ENCODE measurements at regions not wholly inside any gene's neighbourhood (a gene's known extent, or its start where the extent isn't known, plus 50 kb on each side); places are given as distances from the start of the nearest gene placed in this dataset.

DNA sequence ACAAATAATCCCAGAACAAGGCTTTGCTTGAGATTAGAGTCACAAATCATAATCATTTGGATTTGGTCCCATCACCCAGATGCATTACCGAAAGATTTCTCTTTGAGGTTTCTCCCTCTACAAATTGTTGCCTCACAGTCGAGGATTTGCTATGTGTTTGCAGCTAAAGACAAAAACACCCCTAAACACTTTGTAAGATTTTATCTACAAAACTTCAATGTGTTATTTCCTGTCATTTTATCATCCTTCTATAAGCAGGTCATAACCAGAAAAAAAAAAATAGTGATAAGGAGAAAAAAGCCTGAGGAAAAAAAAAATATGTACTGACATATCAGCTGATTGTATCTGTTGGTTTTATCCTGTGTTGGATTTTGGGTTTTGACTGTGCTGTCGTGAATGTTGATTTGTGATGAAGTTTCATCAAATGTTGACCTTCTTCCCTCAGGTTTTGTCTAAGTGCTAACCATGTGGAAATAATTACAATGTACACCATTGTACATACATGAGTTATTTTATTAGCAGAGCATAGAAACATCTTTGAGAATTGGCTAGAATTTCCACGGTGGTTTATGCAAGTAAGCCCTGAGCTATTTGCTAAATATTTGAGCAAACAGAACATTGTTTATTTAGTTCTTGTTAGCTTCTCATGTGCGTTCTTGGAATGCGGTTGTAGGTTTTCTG, 274.4 kb downstream of the NEBL start:
- no peaks in the 10 kb centered on the region for H3K36me3 Mint-ChIP-seq (ENCODE audit: low read depth, unreplicated experiment)
- H3K27me3 Mint-ChIP-seq (ENCODE audit: unreplicated experiment) = no peaks in the 10 kb centered on the region
- TF ChIP-seq, protein P1, sequence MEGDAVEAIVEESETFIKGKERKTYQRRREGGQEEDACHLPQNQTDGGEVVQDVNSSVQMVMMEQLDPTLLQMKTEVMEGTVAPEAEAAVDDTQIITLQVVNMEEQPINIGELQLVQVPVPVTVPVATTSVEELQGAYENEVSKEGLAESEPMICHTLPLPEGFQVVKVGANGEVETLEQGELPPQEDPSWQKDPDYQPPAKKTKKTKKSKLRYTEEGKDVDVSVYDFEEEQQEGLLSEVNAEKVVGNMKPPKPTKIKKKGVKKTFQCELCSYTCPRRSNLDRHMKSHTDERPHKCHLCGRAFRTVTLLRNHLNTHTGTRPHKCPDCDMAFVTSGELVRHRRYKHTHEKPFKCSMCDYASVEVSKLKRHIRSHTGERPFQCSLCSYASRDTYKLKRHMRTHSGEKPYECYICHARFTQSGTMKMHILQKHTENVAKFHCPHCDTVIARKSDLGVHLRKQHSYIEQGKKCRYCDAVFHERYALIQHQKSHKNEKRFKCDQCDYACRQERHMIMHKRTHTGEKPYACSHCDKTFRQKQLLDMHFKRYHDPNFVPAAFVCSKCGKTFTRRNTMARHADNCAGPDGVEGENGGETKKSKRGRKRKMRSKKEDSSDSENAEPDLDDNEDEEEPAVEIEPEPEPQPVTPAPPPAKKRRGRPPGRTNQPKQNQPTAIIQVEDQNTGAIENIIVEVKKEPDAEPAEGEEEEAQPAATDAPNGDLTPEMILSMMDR (IDR thresholded peaks at IDR 0.05; ENCODE audit: unreplicated experiment) = no peak
- DNase-seq (ENCODE audit: low spot score) = no peak
- no peak overlapping the region for H3K27ac Mint-ChIP-seq (ENCODE audit: unreplicated experiment)
- no peak overlapping the region for H3K4me3 Mint-ChIP-seq (ENCODE audit: unreplicated experiment)
- no peaks in the 10 kb centered on the region for H3K9me3 Mint-ChIP-seq (ENCODE audit: unreplicated experiment)
- H3K4me1 Mint-ChIP-seq (ENCODE audit: unreplicated experiment) = peaks cover 4% of the 10 kb centered on the region

DNA sequence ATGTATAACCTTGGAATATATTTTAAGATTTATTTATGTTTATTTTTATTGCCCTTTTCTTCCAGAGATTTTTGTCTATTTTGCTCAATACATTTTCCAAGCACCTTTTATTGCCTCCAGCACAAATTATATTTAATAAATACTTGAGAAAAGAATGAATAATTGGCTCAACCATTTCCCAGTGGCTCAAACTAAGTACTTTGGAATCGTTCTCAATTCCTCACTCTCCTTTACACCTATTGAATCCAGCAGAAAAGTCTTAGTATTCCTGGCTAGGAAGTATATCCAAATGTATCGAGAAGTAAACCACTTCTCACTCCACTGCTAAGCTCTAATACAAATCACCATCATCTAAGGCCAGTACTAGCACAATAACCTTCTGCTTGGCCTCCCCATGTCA, 276.1 kb downstream of the NEBL start:
- H3K4me1 Mint-ChIP-seq (ENCODE audit: unreplicated experiment) = peaks cover 16% of the 10 kb centered on the region
- H3K27me3 Mint-ChIP-seq (ENCODE audit: unreplicated experiment) = no peaks in the 10 kb centered on the region
- TF ChIP-seq, protein P1 (IDR thresholded peaks at IDR 0.05; ENCODE audit: unreplicated experiment) = no peak
- no peaks in the 10 kb centered on the region for H3K9me3 Mint-ChIP-seq (ENCODE audit: unreplicated experiment)
- no peaks in the 10 kb centered on the region for H3K36me3 Mint-ChIP-seq (ENCODE audit: low read depth, unreplicated experiment)
- H3K4me3 Mint-ChIP-seq (ENCODE audit: unreplicated experiment) = no peak overlapping the region
- H3K27ac Mint-ChIP-seq (ENCODE audit: unreplicated experiment) = no peak overlapping the region
- DNase-seq (ENCODE audit: low spot score) = no peak

DNA sequence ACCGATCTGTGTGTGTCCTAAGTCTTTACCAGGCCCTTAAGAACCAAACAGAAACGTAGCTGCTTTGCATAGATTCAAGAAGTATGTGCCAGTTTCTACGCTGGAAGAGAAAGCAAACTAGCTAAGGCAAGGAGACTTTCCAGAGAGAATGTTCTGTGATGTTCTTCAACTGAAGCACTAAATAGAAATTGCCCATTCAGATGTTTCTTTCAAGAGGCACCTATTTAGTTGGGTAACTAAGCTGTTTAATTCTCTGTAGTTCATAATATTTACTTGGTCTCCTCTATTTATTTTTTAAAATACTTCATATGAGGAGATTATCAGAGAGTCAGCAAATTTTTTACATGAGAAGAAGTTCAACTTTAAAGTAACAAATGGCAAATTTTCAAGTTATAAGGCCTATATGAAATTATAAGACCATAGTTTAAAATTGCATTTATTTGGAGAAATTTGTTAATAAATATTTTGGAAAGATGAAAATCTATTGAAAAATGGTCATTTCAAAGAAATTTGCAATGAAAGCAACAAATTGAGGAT, 279.0 kb downstream of the NEBL start:
- no peaks in the 10 kb centered on the region for H3K27me3 Mint-ChIP-seq (ENCODE audit: unreplicated experiment)
- H3K4me3 Mint-ChIP-seq (ENCODE audit: unreplicated experiment) = no peak overlapping the region
- TF ChIP-seq, protein P1 (IDR thresholded peaks at IDR 0.05; ENCODE audit: unreplicated experiment) = no peak
- H3K4me1 Mint-ChIP-seq (ENCODE audit: unreplicated experiment) = peaks cover 16% of the 10 kb centered on the region
- no peaks in the 10 kb centered on the region for H3K9me3 Mint-ChIP-seq (ENCODE audit: unreplicated experiment)
- H3K36me3 Mint-ChIP-seq (ENCODE audit: low read depth, unreplicated experiment) = no peaks in the 10 kb centered on the region
- no peak for DNase-seq (ENCODE audit: low spot score)
- no peak overlapping the region for H3K27ac Mint-ChIP-seq (ENCODE audit: unreplicated experiment)

DNA sequence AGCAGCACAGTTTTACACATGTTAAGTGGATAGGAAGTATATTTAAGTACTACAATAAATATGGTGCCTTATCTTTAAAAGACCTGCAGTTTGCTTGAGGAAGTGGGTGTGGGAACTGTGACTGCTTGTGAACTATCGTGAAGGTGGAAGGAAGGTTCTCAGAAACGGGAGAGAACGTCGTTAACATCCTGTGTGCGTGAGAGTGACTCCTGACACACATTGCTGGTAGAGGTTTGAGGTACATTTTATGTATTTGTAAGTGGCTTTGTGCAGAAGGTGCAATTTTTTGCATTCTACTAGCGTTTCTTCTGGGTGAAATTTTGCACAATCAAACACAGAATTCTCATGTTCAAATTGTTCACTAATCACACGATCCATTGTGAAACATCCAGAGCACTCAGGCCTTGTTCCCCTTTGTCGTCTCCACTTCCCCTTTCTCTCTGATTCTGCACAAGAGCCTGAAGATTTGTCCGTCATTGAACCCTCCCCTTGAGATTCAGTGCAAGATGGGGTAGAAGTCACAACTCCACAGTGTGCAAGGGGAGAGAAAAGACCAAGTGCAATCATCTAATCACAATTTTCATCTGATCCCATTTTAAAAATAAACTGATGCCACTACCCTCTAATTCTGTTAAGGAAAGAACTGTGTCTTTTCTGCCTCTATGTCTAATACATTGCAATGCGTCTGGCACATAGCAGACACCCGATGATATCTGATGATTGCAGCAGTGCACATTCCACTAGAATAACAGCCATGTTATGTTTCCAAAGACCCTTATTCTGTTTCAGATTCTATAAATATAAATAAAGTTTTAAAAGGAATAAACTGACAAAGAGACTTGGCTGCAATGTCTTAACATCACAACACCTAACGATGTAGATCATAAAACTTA, 279.9 kb downstream of the NEBL start:
- DNase-seq (ENCODE audit: low spot score) = no peak
- no peaks in the 10 kb centered on the region for H3K27me3 Mint-ChIP-seq (ENCODE audit: unreplicated experiment)
- H3K9me3 Mint-ChIP-seq (ENCODE audit: unreplicated experiment) = no peaks in the 10 kb centered on the region
- no peaks in the 10 kb centered on the region for H3K36me3 Mint-ChIP-seq (ENCODE audit: low read depth, unreplicated experiment)
- no peak overlapping the region for H3K4me3 Mint-ChIP-seq (ENCODE audit: unreplicated experiment)
- H3K4me1 Mint-ChIP-seq (ENCODE audit: unreplicated experiment) = peaks cover 14% of the 10 kb centered on the region
- H3K27ac Mint-ChIP-seq (ENCODE audit: unreplicated experiment) = peak overlapping the region; percentile 59
- TF ChIP-seq, protein P1 (IDR thresholded peaks at IDR 0.05; ENCODE audit: unreplicated experiment) = no peak

Measured in endothelial cell (in vitro differentiated cells).